ENCODE measurements at regions not wholly inside any gene's neighbourhood (a gene's known extent, or its start where the extent isn't known, plus 50 kb on each side); places are given as distances from the start of the nearest gene placed in this dataset.

DNA sequence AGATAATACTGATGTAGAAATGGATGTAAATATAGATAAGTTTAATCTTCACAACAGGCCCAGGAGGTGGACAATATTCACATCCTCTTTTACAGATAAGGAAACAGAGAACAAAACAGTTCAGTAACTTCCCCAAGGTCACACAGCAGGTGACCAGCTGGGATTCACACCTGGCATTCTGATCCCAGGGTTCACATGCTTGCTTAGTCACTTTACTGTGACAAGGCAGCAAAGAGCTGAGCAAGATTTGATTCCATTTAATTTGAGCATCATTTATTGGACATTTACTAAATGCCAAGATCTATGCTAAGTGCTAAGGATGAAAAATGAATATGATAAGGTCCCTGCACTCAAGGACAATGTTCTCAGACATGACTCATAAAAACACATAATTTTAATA lies 94.1 kb upstream of the STARD13 start:
- no peaks in the 10 kb centered on the region for H3K4me1 ChIP-seq (ENCODE audit: control insufficient read depth, insufficient read depth, low read length)
- H2BK5ac ChIP-seq (ENCODE audit: low read depth, low read length, poor library complexity, severe bottlenecking), result no peak overlapping the region
- no peaks in the 10 kb centered on the region for H3K9me3 ChIP-seq (ENCODE audit: control insufficient read depth, insufficient read depth, low read length)
- no peak overlapping the region for H4K8ac ChIP-seq (ENCODE audit: low read depth in 2 of 2, low read length in 2 of 2)
- H3K79me1 ChIP-seq (ENCODE audit: low read depth in 1 of 2, low read length in 2 of 2), result no peaks in the 10 kb centered on the region
- dilution Hi-C loops (cut with HindIII; ENCODE audit: low sequenced_read_pairs, unreplicated experiment) (no loop called here), in situ Hi-C loops (cut with MboI; ENCODE audit: low sequenced_read_pairs) (no loop called here), intact Hi-C loops (cut with micrococcal nuclease) (no loop called here)
- no peak overlapping the region for H4K5ac ChIP-seq (ENCODE audit: low read depth, low read length)
- H2AK9ac ChIP-seq (replicated peaks; ENCODE audit: low read depth, low read length, poor library complexity), result no peak overlapping the region
- H3K23ac ChIP-seq (ENCODE audit: low read depth, low read length), result no peak overlapping the region
- no peak overlapping the region for H3K4ac ChIP-seq (ENCODE audit: low read depth, low read length)
- H2BK15ac ChIP-seq (ENCODE audit: low read depth, low read length), result no peak overlapping the region
- BruUV-seq (replicated peaks), result no TSS peak
- ChIA-PET CTCF (no interaction called here), POLR2A (ENCODE audit: unreplicated experiment) (no interaction called here)
- no peak overlapping the region for H3K27ac ChIP-seq (ENCODE audit: insufficient read depth, low read length)
- DNase-seq, result no peak
- no peak overlapping the region for H2AFZ ChIP-seq (replicated peaks; ENCODE audit: low read length, poor library complexity)
- no peak overlapping the region for H3K4me3 ChIP-seq (ENCODE audit: insufficient read depth, low read depth, low read length)
- no peak overlapping the region for H3K4me2 ChIP-seq (ENCODE audit: low read depth, low read length)
- H3K9ac ChIP-seq (ENCODE audit: low read depth, low read length), result no peak overlapping the region
- no peak overlapping the region for H3K18ac ChIP-seq (ENCODE audit: low read depth, low read length)
- ATAC-seq (ENCODE audit: low read depth), result no peak
- TF ChIP-seq BHLHE40 (IDR thresholded peaks at IDR 0.05; ENCODE audit: low read depth, low read length), result no peak
- H3K14ac ChIP-seq (replicated peaks; ENCODE audit: low read depth, low read length), result no peak overlapping the region
- no peak overlapping the region for H2AK5ac ChIP-seq (ENCODE audit: low read depth, low read length)
- H3K36me3 ChIP-seq (ENCODE audit: control insufficient read depth, insufficient read depth, low read length), result no peaks in the 10 kb centered on the region
- H4K91ac ChIP-seq (ENCODE audit: insufficient read depth, low read depth, low read length), result no peak overlapping the region
- peaks cover 3% of the 10 kb centered on the region; the same call in 1 of the 2 replicates for H3K9me1 ChIP-seq (ENCODE audit: insufficient read depth, low read length)
- no peaks in the 10 kb centered on the region for H3K27me3 ChIP-seq (ENCODE audit: control insufficient read depth, insufficient read depth, low read length)
- no peaks in the 10 kb centered on the region for H4K20me1 ChIP-seq (ENCODE audit: insufficient read depth, low read length)
- no peak overlapping the region for H2BK20ac ChIP-seq (ENCODE audit: low read depth, low read length)
- H3K56ac ChIP-seq (ENCODE audit: extremely low read depth, insufficient read depth, low read length), result no peak overlapping the region
- H2BK120ac ChIP-seq (ENCODE audit: low read depth, low read length), result no peak overlapping the region

All from IMR-90 (cell line).